CD4-positive, alpha-beta T cell (primary cell): ENCODE measurements at regions not wholly inside any gene's neighbourhood (a gene's known extent, or its start where the extent isn't known, plus 50 kb on each side); places are given as distances from the start of the nearest gene placed in this dataset.

ENCODE experiments used
- ATAC-seq: fragments of 200-7000 bp; cut with Tn5 transposase; one replicate; pipeline ENCODE4 v1.10.0; 2022; ENCODE audit warnings: mild to moderate bottlenecking; ENCODE audit not compliant: poor library complexity
- CTCF ChIA-PET: fragments of 350-600 bp; sonication (Branson Sonifier 250); formaldehyde crosslinking; loops from one replicate; lab custom pipeline; 2021; ENCODE audit warnings: antibody characterized with exemption, inconsistent platforms; lab: Charles Lee
- POLR2A ChIA-PET: fragments of 350-600 bp; sonication (Branson Sonifier 250); formaldehyde crosslinking; loops from one replicate; lab custom pipeline; 2021; ENCODE audit warnings: antibody characterized with exemption, inconsistent platforms; lab: Charles Lee
- DNase-seq, 14 experiments: peaks; one replicate each; pipeline ENCODE4 v3.0.0-alpha.2; 2013 to 2020; ENCODE audit warnings: mixed read lengths in 2 of 14
- H3K27ac ChIP-seq, 2 donors: one replicate each; pipeline versions ENCODE4 v1.5.1 to v1.7.0; 2013; ENCODE audit warnings: low read length in 2 of 2, low read depth in 1 of 2, mild to moderate bottlenecking in 1 of 2
- H3K27me3 ChIP-seq, 2 experiments: 1 replicate in 1 of 2; 2 replicates in 1 of 2; pipeline versions ENCODE4 v1.6.1 to v1.7.0; 2013; ENCODE audit warnings: low read length in 2 of 2, control low read depth in 1 of 2, mild to moderate bottlenecking in 1 of 2, moderate library complexity in 1 of 2; ENCODE audit not compliant: insufficient read depth in 2 of 2, control insufficient read depth in 1 of 2
- H3K36me3 ChIP-seq: one replicate; pipeline ENCODE4 v1.6.1; 2013; ENCODE audit warnings: low read length, control low read depth; ENCODE audit not compliant: insufficient read depth
- H3K4me1 ChIP-seq: one replicate; pipeline ENCODE4 v1.6.1; 2013; ENCODE audit warnings: low read length, control low read depth; ENCODE audit not compliant: insufficient read depth
- H3K4me3 ChIP-seq: one replicate; pipeline ENCODE4 v1.5.1; 2013; ENCODE audit warnings: mild to moderate bottlenecking, low read length, moderate library complexity
- H3K9me3 ChIP-seq, 2 experiments: 1 replicate in 1 of 2; 2 replicates in 1 of 2; pipeline versions ENCODE4 v1.6.1 to v1.7.0; 2013; ENCODE audit warnings: low read length in 2 of 2, mild to moderate bottlenecking in 2 of 2, control low read depth in 1 of 2, moderate library complexity in 1 of 2; ENCODE audit not compliant: control insufficient read depth in 1 of 2, insufficient read depth in 1 of 2
- H3K27ac Mint-ChIP-seq: one replicate; pipeline ENCODE4 v1.8.0; 2020; ENCODE audit warnings: mixed read lengths
- H3K27me3 Mint-ChIP-seq: one replicate; pipeline ENCODE4 v1.8.0; 2021; ENCODE audit warnings: mixed read lengths
- H3K36me3 Mint-ChIP-seq: one replicate; pipeline ENCODE4 v1.8.0; 2021; ENCODE audit warnings: low read depth, mixed read lengths
- H3K4me1 Mint-ChIP-seq: one replicate; pipeline ENCODE4 v1.8.0; 2021; ENCODE audit warnings: low read depth, mixed read lengths
- H3K4me3 Mint-ChIP-seq: one replicate; pipeline ENCODE4 v1.8.0; 2020; ENCODE audit warnings: mild to moderate bottlenecking, mixed read lengths
- H3K9me3 Mint-ChIP-seq: one replicate; pipeline ENCODE4 v1.8.0; 2020; ENCODE audit warnings: mixed read lengths
- intact Hi-C, 2 experiments: fragments of 100-400 bp; cut with DNase I in 1 of 2; cut with micrococcal nuclease in 1 of 2; formaldehyde crosslinking; loops; one replicate each; pipeline versions ENCODE4 v1.15.1 to v1.9.0; 2023 to 2025; cut with DNase I, micrococcal nuclease
- TF ChIP-seq, protein P1 (sequence below): fragments of 200-600 bp; IDR thresholded peaks from one replicate; pipeline ENCODE4 v1.8.0; 2022; ENCODE audit warnings: antibody characterized with exemption, mild to moderate bottlenecking

DNA sequence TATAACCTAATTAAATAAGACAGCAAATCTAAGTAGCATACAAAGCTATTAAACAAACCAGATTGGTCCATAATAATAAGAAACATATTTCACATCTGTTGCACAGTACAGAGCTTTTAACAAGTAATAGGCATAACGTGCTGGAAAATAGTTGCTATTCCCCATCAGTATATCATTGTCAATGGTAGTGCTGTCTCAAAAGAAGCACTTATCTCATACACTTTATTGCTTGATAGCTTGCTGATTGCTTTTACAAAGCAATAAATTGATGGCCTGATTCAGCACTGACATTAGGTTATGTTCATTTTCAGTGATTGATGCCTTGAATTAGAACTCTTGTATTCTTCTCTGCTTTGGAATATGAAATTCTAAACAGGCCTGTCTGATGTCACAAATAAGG, 641.7 kb downstream of the CBLN2 start:
- Histone ChIP-seq H3K27me3 (no peaks in the 10 kb centered on the region), H3K4me1 (no peaks in the 10 kb centered on the region), H3K4me3 (no peak overlapping the region), H3K9me3 (peaks cover 3 to 12% of the 10 kb centered on the region in 2 experiments), H3K27ac (no peak overlapping the region), H3K36me3 (no peaks in the 10 kb centered on the region)
- DNase-seq (no peak), ATAC-seq (no peak)
- H3K36me3 Mint-ChIP-seq = no peaks in the 10 kb centered on the region
- H3K9me3 Mint-ChIP-seq = no peaks in the 10 kb centered on the region
- CTCF ChIA-PET = no interaction called here
- no peak overlapping the region for H3K4me3 Mint-ChIP-seq
- TF ChIP-seq, protein P1, sequence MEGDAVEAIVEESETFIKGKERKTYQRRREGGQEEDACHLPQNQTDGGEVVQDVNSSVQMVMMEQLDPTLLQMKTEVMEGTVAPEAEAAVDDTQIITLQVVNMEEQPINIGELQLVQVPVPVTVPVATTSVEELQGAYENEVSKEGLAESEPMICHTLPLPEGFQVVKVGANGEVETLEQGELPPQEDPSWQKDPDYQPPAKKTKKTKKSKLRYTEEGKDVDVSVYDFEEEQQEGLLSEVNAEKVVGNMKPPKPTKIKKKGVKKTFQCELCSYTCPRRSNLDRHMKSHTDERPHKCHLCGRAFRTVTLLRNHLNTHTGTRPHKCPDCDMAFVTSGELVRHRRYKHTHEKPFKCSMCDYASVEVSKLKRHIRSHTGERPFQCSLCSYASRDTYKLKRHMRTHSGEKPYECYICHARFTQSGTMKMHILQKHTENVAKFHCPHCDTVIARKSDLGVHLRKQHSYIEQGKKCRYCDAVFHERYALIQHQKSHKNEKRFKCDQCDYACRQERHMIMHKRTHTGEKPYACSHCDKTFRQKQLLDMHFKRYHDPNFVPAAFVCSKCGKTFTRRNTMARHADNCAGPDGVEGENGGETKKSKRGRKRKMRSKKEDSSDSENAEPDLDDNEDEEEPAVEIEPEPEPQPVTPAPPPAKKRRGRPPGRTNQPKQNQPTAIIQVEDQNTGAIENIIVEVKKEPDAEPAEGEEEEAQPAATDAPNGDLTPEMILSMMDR = no peak
- no peak overlapping the region for H3K27ac Mint-ChIP-seq
- no peaks in the 10 kb centered on the region for H3K4me1 Mint-ChIP-seq
- intact Hi-C loops = no loop called here
- POLR2A ChIA-PET = no interaction called here
- no peaks in the 10 kb centered on the region for H3K27me3 Mint-ChIP-seq

- CTCF ChIA-PET = no interaction called here
These were observed 644.3 kb downstream of the CBLN2 start for GRCh38 chr18:71899707-71900472.

DNA sequence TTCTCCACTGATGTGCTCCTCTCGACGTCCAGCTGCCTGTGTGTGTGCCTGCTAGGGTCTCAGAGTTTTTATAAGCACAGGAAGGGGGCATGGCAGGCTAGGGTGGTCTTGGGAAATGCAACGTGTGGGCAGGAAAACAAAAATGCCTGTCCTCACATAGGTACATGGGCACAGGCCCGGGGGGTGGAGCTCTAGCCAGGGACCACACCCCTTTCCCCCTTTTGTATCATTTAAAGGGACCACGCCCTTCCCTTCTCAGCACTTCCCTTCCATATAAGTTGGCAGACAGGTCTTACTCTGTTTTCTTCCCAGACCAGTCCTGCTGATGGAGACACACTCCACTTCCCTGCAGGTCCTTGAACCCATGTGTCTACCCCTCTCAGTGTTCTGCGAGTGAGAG, 645.0 kb downstream of the CBLN2 start:
- Mint-ChIP-seq H3K9me3 (no peaks in the 10 kb centered on the region), H3K27ac (no peak overlapping the region), H3K27me3 (no peaks in the 10 kb centered on the region), H3K36me3 (no peaks in the 10 kb centered on the region), H3K4me1 (no peaks in the 10 kb centered on the region), H3K4me3 (no peak overlapping the region)
- no peaks in the 10 kb centered on the region for H3K4me1 ChIP-seq
- TF ChIP-seq, protein P1 = no peak
- ATAC-seq (no peak), DNase-seq (no peak)
- peaks cover 0 to 12% of the 10 kb centered on the region in 2 experiments for H3K9me3 ChIP-seq
- ChIA-PET CTCF (no interaction called here), POLR2A (no interaction called here)
- H3K27ac ChIP-seq = no peak overlapping the region
- no peaks in the 10 kb centered on the region for H3K36me3 ChIP-seq
- intact Hi-C loops = no loop called here
- no peak overlapping the region for H3K4me3 ChIP-seq
- H3K27me3 ChIP-seq = no peaks in the 10 kb centered on the region

More at GRCh38 chr18:71899707-71900472, 644.3 kb downstream of the CBLN2 start:
- Histone ChIP-seq H3K27ac (no peak overlapping the region), H3K36me3 (no peaks in the 10 kb centered on the region), H3K4me3 (no peak overlapping the region), H3K4me1 (no peaks in the 10 kb centered on the region), H3K9me3 (peaks cover 0 to 12% of the 10 kb centered on the region in 2 experiments), H3K27me3 (no peaks in the 10 kb centered on the region)
- POLR2A ChIA-PET = no interaction called here
- Mint-ChIP-seq H3K4me3 (no peak overlapping the region), H3K27ac (no peak overlapping the region), H3K4me1 (no peaks in the 10 kb centered on the region), H3K9me3 (no peaks in the 10 kb centered on the region), H3K27me3 (no peaks in the 10 kb centered on the region), H3K36me3 (no peaks in the 10 kb centered on the region)
- ATAC-seq (no peak), DNase-seq (no peak)
- TF ChIP-seq, protein P1 = no peak
- intact Hi-C loops = no loop called here
